OCI-M1 (cell line): ENCODE measurements at regions not wholly inside any gene's neighbourhood (a gene's known extent, or its start where the extent isn't known, plus 50 kb on each side); places are given as distances from the start of the nearest gene placed in this dataset.

Experiments
- DNase-seq: peaks from one replicate; lab custom pipeline; 2025; lab: John Stamatoyannopoulos, UW

GRCh38 chr15:72965671-72966070, 86.6 kb upstream of the NEO1 start:
- DNase-seq = no peak

DNA sequence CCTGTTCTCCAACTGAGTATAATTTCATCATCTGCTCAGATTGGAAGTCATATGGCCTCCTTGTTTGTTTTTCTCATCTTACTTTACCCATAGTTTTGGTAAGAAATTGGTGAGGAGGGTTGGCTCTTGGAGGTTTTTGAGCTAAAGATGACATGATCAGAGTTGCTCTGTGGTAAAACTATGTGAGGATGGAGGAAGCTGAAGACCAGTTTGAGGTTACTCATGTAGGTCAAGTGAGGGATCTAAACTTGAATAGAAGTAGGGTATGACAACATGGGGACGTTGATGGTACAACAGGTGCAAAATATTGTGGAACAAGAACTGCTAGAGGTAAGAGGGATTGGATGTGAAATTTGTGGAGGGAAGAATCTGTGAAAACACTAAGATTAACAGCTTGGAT, 87.7 kb upstream of the NEO1 start:
- DNase-seq = no peak

- DNase-seq = no peak
These were observed 88.1 kb upstream of the NEO1 start for GRCh38 chr15:72964135-72964534.

DNA sequence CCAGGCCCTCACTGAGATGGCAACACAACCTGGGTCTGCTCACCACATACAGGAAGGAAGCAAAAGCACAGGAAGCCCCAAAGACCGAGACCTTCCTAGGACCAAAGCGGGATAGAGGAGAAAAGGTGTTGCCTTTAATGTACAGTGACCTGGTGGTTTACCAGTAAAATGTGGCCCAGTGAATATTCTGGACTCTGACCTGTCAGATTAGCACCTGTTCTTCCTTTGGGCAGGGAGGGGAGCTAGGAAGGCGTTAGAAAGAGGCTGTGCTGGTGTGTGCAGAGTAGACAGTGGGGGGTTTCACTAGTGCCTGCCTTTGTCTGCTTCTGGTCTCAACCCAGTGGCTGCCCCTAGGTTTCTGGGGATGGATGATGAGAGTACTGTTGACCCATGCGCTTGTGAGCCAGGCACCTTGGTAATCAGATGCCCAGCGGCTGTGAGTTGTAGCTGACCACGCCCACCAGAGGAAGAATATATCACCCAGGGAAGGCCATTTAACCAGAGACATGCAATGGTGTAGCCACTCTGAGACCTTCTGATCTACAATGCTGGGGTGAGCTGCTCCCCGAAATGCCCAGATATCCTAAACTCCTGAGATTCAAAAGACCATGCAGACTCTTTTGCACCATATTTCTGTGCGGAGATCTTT, 90.1 kb upstream of the NEO1 start:
- no peak for DNase-seq

DNA sequence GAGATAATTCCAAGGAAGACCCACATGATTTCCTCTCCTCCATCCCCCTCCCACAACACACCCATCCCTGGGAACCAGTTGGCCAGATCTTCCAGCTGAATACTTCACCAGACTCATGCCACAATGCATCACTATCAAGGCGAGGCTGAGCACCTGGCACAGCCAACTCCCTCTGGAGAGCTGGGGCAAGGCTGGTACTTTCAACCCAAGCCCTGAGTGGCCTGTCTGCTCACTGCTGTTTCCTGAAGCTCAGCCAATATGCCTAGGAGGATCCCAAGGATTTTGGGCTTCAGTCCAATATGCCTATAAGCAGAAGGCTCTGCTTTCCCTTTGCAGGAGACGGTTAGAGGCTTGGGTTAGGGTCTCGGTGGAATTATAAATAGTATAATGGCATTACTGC, 90.9 kb upstream of the NEO1 start:
- DNase-seq = no peak

GRCh38 chr15:72958634-72959033, 93.6 kb upstream of the NEO1 start:
- DNase-seq = no peak

- DNase-seq = no peak
These were observed 99.0 kb upstream of the NEO1 start for GRCh38 chr15:72953306-72953705.

DNA sequence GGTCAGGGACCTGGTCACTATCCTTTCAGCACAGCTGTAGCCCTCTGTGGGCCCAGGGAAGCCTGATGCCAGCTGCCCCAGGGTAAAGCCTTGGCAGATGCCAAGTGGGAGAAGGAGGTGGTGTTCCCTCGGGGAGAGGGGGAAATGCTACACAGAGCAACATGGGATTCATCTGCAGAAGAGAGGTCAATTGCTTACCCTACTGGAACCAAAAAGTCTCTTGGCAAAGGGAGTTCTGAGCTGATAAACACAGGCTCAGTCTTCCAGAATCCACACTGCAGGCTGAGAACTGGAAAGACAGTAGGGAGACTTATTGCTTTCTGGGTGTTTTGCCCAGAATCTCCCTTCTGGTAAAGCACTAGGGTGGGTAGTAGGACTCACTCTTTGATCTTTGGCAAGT, 100.1 kb upstream of the NEO1 start:
- DNase-seq = no peak

DNA sequence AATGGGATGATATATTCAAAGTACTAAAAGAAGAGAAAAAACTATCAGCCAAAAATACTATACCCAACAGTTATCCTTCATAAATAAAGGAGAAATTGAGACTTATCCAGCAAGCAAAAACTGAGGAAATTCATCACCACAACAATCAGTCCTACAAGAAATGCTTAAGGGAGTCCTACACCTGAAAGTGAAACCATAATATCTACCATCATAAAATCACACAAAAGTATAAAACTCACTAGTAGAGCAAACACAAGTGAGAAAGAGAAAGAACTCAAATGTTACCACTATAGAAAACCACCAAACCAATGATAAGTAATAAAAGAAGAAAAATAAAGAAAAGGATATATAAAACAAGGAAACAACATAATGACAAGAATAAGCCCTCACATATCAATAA, 103.6 kb upstream of the NEO1 start:
- peak; percentile 19 for DNase-seq

DNA sequence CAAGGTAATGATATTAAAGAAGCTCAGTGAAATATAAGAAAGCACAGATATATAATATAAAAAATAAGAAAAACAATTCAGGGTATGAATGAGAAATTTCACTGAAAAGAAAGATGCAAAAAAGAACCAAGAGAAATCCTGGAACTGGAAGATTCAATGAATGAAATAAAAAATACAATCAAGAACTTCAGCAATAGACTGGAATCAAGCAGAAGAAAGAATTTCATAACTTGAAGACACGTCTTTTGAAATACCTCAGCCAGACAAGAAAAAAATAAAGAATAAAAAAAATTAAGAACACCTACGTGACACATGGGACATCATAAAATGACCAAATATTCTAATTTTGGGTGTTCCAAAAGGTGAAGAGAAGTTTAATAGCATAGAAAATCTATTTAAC, 104.6 kb upstream of the NEO1 start:
- no peak for DNase-seq

- no peak for DNase-seq
These were observed 107.7 kb upstream of the NEO1 start for GRCh38 chr15:72944565-72944964.

DNA sequence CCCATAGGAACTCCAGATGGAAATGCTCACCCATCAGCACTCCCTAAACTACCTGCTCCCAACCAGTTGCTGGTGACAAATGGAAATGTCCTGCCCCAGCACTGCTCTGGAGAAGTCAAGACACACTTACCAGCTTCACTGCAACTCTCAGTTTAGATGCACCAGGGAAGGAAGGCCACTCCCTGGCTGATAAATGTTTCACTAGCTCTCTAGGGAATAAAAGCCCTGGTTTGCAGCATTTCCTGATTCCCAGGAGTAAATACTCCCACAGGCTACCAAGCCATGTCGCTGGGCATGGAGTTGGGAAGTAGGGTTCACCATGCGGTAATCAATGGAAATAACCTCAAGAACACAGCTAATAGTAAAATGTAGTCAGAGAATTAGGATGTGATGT, 112.0 kb upstream of the NEO1 start:
- DNase-seq = no peak

DNA sequence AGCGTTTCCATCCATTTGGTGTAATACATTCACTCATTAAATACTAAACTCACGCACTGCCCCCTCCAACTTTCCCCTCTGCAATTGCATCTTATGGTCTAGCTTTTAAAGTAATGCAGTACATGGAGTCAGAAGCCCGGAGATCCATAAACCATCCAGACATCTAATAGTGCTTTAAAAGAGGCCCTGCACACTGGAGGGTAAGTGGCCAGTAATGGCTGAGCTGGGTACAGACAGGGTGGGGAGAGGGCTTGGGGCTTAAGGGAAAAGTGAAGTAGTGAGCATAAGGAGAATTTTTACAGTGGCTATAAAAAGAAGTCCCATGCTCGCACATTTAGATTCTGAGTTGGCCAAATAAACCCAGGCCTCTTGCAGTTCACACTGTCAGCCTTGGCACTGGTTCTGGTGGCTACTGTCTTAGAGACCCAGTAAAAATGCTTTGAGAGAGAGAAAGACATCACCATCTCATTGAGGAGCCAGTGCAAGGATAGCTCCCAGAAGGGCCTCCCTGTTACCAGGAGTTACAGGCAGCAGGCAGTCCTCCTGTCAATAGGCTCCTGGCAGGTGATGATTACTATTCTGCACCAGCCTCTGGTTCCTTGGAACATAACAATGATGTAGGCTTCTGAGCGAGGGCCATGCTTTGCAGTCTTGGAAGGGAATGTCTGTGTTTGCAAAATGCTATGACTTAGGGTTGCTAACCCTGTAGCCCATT, 112.6 kb upstream of the NEO1 start:
- DNase-seq = no peak

- no peak for DNase-seq
These were observed 115.3 kb upstream of the NEO1 start for GRCh38 chr15:72936691-72937679.

DNA sequence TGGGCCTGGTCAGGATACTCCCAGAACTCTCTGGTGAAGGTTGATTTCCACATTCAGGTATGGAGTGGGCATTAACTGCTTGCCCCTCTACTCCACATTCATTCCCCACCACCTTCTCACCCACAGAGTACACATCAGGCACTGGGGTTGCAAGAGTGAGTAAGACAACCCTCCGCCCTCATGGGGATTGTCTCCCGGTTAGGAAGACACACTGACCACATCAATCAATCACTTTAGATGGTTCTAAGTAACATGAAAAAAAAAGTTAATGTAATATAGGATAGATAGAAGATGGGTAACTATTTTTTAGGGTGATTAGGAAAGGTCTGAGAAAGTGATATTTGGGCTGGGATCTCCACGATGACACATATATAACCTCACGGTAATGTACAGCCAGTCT, 116.0 kb upstream of the NEO1 start:
- DNase-seq = no peak

DNA sequence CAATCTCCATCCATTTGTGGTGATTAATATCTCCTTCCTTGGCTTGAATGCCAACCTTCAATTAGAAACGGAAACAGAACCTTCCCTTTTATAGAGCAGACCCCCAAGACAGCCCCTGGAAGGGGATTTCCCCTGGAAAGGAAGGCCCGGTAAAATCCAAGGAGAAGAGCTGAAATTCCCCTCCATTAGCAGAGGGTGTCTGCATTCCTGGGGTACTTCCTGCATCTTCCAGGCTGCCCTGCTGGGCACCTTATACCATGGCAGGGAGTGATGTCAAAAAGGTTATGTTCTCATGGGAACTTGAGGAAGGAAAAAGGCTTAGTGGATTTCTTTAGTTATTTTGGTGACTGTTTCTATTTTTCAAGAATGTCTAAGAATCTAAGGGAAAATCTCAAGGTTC, 116.7 kb upstream of the NEO1 start:
- no peak for DNase-seq

- DNase-seq = no peak
These were observed 117.3 kb upstream of the NEO1 start for GRCh38 chr15:72934921-72935320.

DNA sequence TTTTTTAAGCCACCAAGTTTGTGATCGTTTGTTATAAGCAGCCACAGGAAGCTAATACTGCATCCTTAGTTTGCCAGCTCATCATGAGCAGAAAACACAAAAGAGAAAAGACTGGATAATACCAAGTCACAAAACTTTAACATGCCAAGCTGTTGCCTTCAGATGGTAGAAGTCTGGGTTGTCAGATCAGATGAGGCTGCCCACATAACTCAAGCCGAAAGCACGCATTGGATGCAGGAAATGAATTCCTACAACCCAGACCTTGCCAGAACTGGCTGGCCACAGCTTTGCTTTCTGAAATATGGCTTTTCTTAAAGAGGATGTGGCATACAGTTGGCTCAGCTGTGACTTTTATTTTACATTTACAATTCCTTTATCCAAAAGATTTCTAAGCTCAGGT, 118.3 kb upstream of the NEO1 start:
- DNase-seq = no peak

DNA sequence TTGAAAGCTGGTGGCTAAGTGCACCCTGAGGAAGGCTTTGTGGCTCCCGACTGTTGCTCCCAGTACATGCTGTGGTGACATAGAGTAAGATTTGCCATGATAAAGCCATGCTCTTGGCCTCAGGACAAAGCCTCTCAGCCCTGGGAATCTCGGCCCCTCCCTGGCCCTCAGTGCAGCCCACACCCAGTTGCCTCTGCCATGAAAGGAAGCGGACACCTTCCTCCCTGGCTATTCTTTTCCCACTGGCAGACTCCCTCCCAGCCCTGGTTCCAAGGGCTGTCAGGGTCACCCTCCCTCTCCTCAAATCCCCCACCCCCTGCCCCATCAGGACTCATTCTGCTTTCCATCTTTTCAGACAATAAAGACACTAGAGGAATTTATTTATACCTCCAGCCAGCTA, 119.8 kb upstream of the NEO1 start:
- DNase-seq = no peak

GRCh38 chr15:72927451-72927850, 124.8 kb upstream of the NEO1 start:
- peak; percentile 22 for DNase-seq

DNA sequence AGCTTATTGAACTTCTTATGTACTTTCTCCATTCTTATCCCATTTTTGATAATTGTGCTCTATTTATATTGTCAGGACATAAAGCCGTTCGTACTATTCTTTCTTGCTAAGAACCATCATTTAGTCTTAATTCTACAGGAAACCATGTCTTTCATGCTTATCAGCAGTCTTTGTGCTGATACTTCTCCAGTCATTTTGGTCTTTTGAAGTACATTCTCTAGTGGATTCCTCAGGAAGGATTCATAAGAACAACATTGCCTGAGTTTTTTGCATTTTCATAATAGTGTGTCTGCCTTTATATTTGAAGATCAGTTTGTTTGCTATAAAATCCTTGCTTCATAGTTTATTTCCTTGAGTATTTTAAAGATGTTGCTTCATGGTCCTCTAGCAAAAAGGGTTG, 126.6 kb upstream of the NEO1 start:
- DNase-seq = no peak

DNA sequence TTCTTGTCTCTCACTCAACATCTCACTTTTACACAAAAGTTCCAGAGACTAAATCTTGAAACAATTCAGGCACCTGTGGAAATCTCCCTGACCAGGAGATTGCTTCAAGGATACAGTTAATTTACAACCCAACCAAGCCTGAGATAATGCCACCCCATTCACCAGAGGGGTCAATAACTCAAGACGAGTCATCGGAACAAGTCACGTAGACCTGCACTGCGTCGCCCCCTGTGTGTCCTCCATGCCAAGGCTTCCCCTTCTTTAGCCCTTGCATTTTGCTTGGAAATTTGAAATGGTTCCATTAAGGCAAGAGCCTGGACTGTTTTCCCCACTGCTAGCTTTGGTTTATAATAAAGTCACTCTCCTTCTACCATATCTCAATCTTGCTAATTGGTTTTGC, 129.0 kb upstream of the NEO1 start:
- no peak for DNase-seq

- DNase-seq = no peak
These were observed 131.7 kb upstream of the NEO1 start for GRCh38 chr15:72920551-72920950.
